GM21723 (cell line): ENCODE measurements at regions not wholly inside any gene's neighbourhood (a gene's known extent, or its start where the extent isn't known, plus 50 kb on each side); places are given as distances from the start of the nearest gene placed in this dataset.

Experiments
- ATAC-seq: cut with Tn5 transposase; IDR thresholded peaks from one replicate; pipeline ENCODE4 v1.9.1; 2021; ENCODE audit warnings: mild to moderate bottlenecking, moderate library complexity; ENCODE audit not compliant: unreplicated experiment

- no peak for ATAC-seq
These were observed 742.0 kb upstream of the POU3F2 start for GRCh38 chr6:98092331-98092730.

GRCh38 chr6:98094696-98095095 is 739.7 kb upstream of the POU3F2 start:
- ATAC-seq, result no peak

GRCh38 chr6:98107801-98108200 is 726.6 kb upstream of the POU3F2 start:
- no peak for ATAC-seq

- ATAC-seq, result no peak
These were observed 717.9 kb upstream of the POU3F2 start for GRCh38 chr6:98116455-98116854.

- ATAC-seq, result no peak
These were observed 717.3 kb upstream of the POU3F2 start for GRCh38 chr6:98117068-98117467.

GRCh38 chr6:98118397-98119045 is 715.9 kb upstream of the POU3F2 start:
- ATAC-seq, result no peak

GRCh38 chr6:98124171-98124570 is 710.2 kb upstream of the POU3F2 start:
- no peak for ATAC-seq

- no peak for ATAC-seq
These were observed 702.9 kb upstream of the POU3F2 start for GRCh38 chr6:98131290-98131990.

GRCh38 chr6:98136333-98136732 is 698.0 kb upstream of the POU3F2 start:
- ATAC-seq, result no peak

GRCh38 chr6:98137391-98137790 is 697.0 kb upstream of the POU3F2 start:
- ATAC-seq, result no peak

- ATAC-seq, result no peak
These were observed 691.5 kb upstream of the POU3F2 start for GRCh38 chr6:98142839-98143238.

- no peak for ATAC-seq
These were observed 687.7 kb upstream of the POU3F2 start for GRCh38 chr6:98146656-98147055.

GRCh38 chr6:98156580-98156979 is 677.8 kb upstream of the POU3F2 start:
- no peak for ATAC-seq

- ATAC-seq, result no peak
These were observed 654.8 kb upstream of the POU3F2 start for GRCh38 chr6:98179606-98180005.

- no peak for ATAC-seq
These were observed 634.3 kb upstream of the POU3F2 start for GRCh38 chr6:98200084-98200483.

- no peak for ATAC-seq
These were observed 631.1 kb upstream of the POU3F2 start for GRCh38 chr6:98203170-98203806.

GRCh38 chr6:98212468-98212867 is 621.9 kb upstream of the POU3F2 start:
- ATAC-seq, result no peak

- ATAC-seq, result no peak
These were observed 618.8 kb upstream of the POU3F2 start for GRCh38 chr6:98215531-98215930.

- no peak for ATAC-seq
These were observed 604.1 kb upstream of the POU3F2 start for GRCh38 chr6:98230250-98230649.

- ATAC-seq, result no peak
These were observed 595.3 kb upstream of the POU3F2 start for GRCh38 chr6:98239057-98239456.

- ATAC-seq, result no peak
These were observed 592.7 kb upstream of the POU3F2 start for GRCh38 chr6:98241630-98242029.

- no peak for ATAC-seq
These were observed 579.8 kb upstream of the POU3F2 start for GRCh38 chr6:98254624-98255023.
